ENCODE measurements at regions not wholly inside any gene's neighbourhood (a gene's known extent, or its start where the extent isn't known, plus 50 kb on each side); places are given as distances from the start of the nearest gene placed in this dataset.

DNA sequence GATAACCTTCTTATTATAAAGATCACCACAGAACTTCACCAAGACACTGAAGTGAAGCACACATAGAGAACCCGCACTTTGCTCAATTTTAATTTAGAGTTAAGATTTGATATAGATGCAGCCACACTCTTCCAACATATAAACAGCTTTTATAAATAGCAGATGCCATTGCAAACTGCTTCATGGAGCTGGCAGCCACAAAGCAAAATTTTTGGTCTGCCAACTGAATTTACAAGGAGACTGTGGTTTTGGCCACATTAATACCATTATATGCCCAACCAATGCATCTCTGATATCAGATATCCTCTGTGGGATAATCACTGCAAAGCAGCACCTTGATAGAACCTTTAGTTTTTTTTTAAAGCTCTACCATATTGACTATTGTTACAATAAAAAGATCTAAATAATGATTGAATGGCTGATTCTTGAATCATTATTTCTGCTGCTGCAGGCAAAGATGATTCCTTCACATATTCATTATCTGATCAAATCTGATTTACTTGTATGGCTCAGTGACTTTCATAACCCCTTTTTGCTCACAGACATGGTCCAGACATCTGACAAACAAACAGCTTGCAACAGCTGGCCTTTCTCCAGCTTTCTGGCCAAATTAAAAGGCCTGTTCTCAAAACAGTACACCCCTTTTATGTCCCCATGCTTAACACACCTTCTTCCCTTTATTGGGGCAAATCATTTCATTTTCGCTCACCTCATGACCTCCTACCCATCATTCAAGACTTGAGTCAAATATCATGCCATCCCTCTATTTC is 88.4 kb downstream of the METTL4 start:
- TF ChIP-seq, protein P1, sequence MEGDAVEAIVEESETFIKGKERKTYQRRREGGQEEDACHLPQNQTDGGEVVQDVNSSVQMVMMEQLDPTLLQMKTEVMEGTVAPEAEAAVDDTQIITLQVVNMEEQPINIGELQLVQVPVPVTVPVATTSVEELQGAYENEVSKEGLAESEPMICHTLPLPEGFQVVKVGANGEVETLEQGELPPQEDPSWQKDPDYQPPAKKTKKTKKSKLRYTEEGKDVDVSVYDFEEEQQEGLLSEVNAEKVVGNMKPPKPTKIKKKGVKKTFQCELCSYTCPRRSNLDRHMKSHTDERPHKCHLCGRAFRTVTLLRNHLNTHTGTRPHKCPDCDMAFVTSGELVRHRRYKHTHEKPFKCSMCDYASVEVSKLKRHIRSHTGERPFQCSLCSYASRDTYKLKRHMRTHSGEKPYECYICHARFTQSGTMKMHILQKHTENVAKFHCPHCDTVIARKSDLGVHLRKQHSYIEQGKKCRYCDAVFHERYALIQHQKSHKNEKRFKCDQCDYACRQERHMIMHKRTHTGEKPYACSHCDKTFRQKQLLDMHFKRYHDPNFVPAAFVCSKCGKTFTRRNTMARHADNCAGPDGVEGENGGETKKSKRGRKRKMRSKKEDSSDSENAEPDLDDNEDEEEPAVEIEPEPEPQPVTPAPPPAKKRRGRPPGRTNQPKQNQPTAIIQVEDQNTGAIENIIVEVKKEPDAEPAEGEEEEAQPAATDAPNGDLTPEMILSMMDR (IDR thresholded peaks at IDR 0.05; ENCODE audit: low read depth, low read length) = no peak
- no peak for TF ChIP-seq POLR2A (IDR thresholded peaks at IDR 0.05; ENCODE audit: extremely low read depth, insufficient read length)
